Kidney (tissue), 13 donors: ENCODE measurements at regions not wholly inside any gene's neighbourhood (a gene's known extent, or its start where the extent isn't known, plus 50 kb on each side); places are given as distances from the start of the nearest gene placed in this dataset.

Experiments used
- DNase-seq, 5 donors: peaks; one replicate each; pipeline ENCODE4 v3.0.0-alpha.2; 2013 to 2020
- FAIRE-seq: peaks from 2 replicates; lab custom pipeline; 2012; peaks lifted over from hg19 to GRCh38; lab: Jason Lieb, UNC
- H3K27ac ChIP-seq, 2 donors: one replicate each; pipeline ENCODE4 v1.7.0; 2013; ENCODE audit warnings: low read depth in 2 of 2, low read length in 2 of 2, inconsistent platforms in 1 of 2
- H3K27me3 ChIP-seq: one replicate; pipeline ENCODE4 v1.7.1; 2013; ENCODE audit warnings: low read length, inconsistent platforms; ENCODE audit not compliant: control insufficient read depth, insufficient read depth
- H3K36me3 ChIP-seq, 3 donors: one replicate each; pipeline versions ENCODE4 v1.7.0 to v1.7.1; 2013; ENCODE audit warnings: low read length in 3 of 3, control low read depth in 1 of 3, inconsistent platforms in 1 of 3; ENCODE audit not compliant: insufficient read depth in 3 of 3, control insufficient read depth in 2 of 3
- H3K4me1 ChIP-seq, 3 donors: one replicate each; pipeline versions ENCODE4 v1.7.0 to v1.7.1; 2013; ENCODE audit warnings: low read length in 3 of 3, inconsistent platforms in 1 of 3, low read depth in 1 of 3; ENCODE audit not compliant: control insufficient read depth in 2 of 3, insufficient read depth in 2 of 3
- H3K4me3 ChIP-seq, 3 donors: one replicate each; pipeline versions ENCODE4 v1.7.0 to v1.8.1; 2013; ENCODE audit warnings: low read length in 3 of 3, control low read depth in 1 of 3, inconsistent platforms in 1 of 3
- H3K9ac ChIP-seq, 3 donors: one replicate each; pipeline versions ENCODE4 v1.7.0 to v1.7.1; 2013; ENCODE audit warnings: low read length in 3 of 3, control low read depth in 1 of 3, inconsistent platforms in 1 of 3
- H3K9me3 ChIP-seq, 3 donors: one replicate each; pipeline versions ENCODE4 v1.7.0 to v1.7.1; 2013; ENCODE audit warnings: low read length in 3 of 3, control low read depth in 1 of 3, inconsistent platforms in 1 of 3; ENCODE audit not compliant: control insufficient read depth in 2 of 3, insufficient read depth in 1 of 3
- CTCF ChIP-seq: IDR thresholded peaks from 3 replicates; pipeline ENCODE4 v1.5.1; 2012; ENCODE audit warnings: mild to moderate bottlenecking, moderate library complexity, borderline replicate concordance; ENCODE audit not compliant: insufficient read depth; ENCODE audit errors: extremely low read depth
- intact Hi-C: fragments of 100-400 bp; cut with DNase I; formaldehyde crosslinking; loops from one replicate; pipeline ENCODE4 v1.11.1; 2022
- donor health status: control.
- donor health status: control.
- donor health status: control.
- donor health status: control.
- donor health status: control.
- donor health status: DM: yes; HTN: yes; CAD: no.
- donor health status: Normal renal cell carcinoma (clear cell type).

DNA sequence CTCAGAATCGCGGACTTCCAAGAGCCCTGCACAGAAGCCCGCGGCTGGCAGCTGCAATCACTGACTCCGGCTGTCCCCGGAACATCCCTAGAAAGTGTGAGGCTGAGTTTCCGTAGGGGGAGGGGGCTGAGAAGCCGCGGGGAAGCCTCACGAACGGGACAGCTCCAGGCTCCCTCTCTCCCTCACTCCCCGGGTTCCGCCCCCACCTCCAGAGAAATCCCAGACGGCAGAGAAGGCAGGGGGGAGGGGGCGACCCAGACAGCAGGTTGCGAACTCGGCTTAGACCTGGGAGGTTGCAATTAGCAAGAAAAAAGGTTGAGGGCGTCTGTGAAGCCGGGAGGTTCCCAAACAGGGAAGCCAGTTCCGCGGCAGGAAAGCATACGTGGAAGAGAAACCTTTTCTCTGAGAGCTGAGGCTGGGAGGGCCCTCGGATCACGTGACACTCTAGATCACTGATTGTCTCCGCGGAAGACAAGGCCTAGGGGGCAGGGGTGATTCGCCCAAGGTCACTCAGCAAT lies 73.8 kb upstream of the CPLX2 start:
- no peaks in the 10 kb centered on the region for H3K9me3 ChIP-seq
- peak in 4 of 5 donors; percentile 26 to 72 (median 48) for DNase-seq
- no peak overlapping the region for H3K9ac ChIP-seq
- no peak overlapping the region for H3K27ac ChIP-seq
- TF ChIP-seq CTCF: no peak
- H3K4me3 ChIP-seq: no peak overlapping the region
- FAIRE-seq: no peak
- no peaks in the 10 kb centered on the region for H3K4me1 ChIP-seq
- intact Hi-C loops: no loop called here
- no peaks in the 10 kb centered on the region for H3K27me3 ChIP-seq
- no peaks in the 10 kb centered on the region for H3K36me3 ChIP-seq

DNA sequence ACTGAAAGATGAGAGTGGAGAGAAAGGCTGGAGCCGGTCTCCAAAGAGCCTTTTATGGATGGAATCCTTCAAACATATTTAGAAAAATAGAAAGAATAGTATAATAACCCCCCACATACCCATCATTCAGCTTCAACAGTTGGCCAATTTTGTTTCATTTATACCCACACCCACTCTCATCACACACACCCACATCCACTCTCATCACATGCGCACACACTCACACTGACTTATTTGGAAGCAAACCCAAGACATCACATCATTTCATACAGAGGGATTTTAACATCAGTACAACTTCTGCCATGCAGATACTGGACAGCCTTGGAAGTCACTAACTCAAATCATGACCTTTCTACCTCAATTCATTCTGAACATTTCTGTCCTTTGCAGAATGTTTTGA lies 72.8 kb upstream of the CPLX2 start:
- FAIRE-seq (no peak), DNase-seq (no peak)
- H3K9me3 ChIP-seq: no peaks in the 10 kb centered on the region
- H3K27ac ChIP-seq: no peak overlapping the region
- no peaks in the 10 kb centered on the region for H3K36me3 ChIP-seq
- H3K4me3 ChIP-seq: no peak overlapping the region
- intact Hi-C loops: no loop called here
- no peak overlapping the region for H3K9ac ChIP-seq
- no peaks in the 10 kb centered on the region for H3K27me3 ChIP-seq
- no peaks in the 10 kb centered on the region for H3K4me1 ChIP-seq
- no peak for TF ChIP-seq CTCF

DNA sequence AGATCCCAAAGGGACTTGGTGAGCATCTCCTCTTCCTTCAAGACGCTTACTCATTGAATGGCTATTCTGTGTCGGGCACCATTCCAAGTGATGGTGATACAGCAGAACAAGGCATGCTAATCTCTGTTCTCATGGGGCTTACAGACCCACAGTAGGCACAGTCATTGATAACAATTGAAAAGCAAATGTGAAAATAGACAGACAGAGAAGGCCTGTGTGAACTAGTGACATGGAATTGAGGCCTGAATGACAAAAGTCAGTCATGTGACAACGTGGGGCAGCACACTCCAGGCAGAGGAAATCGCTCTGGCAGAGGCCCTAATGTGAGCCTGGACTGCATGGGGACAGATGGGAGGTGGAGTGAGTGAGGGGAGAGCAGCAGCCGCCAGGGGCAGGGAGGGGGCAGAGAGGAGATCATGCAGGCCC lies 70.7 kb upstream of the CPLX2 start:
- no peaks in the 10 kb centered on the region for H3K36me3 ChIP-seq
- H3K4me3 ChIP-seq: no peak overlapping the region
- FAIRE-seq (no peak), DNase-seq (no peak)
- no peak overlapping the region for H3K9ac ChIP-seq
- no peaks in the 10 kb centered on the region for H3K4me1 ChIP-seq
- intact Hi-C loops: no loop called here
- H3K27ac ChIP-seq: no peak overlapping the region
- no peak for TF ChIP-seq CTCF
- no peaks in the 10 kb centered on the region for H3K27me3 ChIP-seq
- H3K9me3 ChIP-seq: no peaks in the 10 kb centered on the region

GRCh38 chr5:175802361-175802760 lies 69.0 kb upstream of the CPLX2 start:
- Histone ChIP-seq H3K9me3 (no peaks in the 10 kb centered on the region), H3K27ac (no peak overlapping the region), H3K4me1 (no peaks in the 10 kb centered on the region), H3K9ac (no peak overlapping the region), H3K27me3 (no peaks in the 10 kb centered on the region), H3K4me3 (no peak overlapping the region), H3K36me3 (no peaks in the 10 kb centered on the region)
- intact Hi-C loops: no loop called here
- DNase-seq (no peak), FAIRE-seq (no peak)
- TF ChIP-seq CTCF: no peak
